NCI-H748 treated with DMSO at 0.1 percent for 48 hours (cell line): ENCODE measurements at regions not wholly inside any gene's neighbourhood (a gene's known extent, or its start where the extent isn't known, plus 50 kb on each side); places are given as distances from the start of the nearest gene placed in this dataset.
A peak's percentile ranks its signal among the peaks of the same experiment; 100 is the strongest.
"Not testable (repeated sequence)": the region's sequence is repeated elsewhere in the genome, so short reads cannot be mapped to it uniquely, and the experiment has no call there.

Source experiments
- DNase-seq: peaks from one replicate; lab custom pipeline; 2025; lab: John Stamatoyannopoulos, UW

GRCh38 chr5:57891443-57891842, 408.8 kb upstream of the ACTBL2 start:
- no peak for DNase-seq

- peak; percentile 11 for DNase-seq
These were observed 406.9 kb upstream of the ACTBL2 start for GRCh38 chr5:57889558-57889957.

GRCh38 chr5:57887851-57888621, 405.4 kb upstream of the ACTBL2 start:
- DNase-seq: peak; percentile 62

GRCh38 chr5:57884346-57885102, 401.9 kb upstream of the ACTBL2 start:
- no peak for DNase-seq

- no peak for DNase-seq
These were observed 397.6 kb upstream of the ACTBL2 start for GRCh38 chr5:57880216-57880615.

GRCh38 chr5:57878301-57878722, 395.7 kb upstream of the ACTBL2 start:
- no peak for DNase-seq

- DNase-seq: no peak
These were observed 388.9 kb upstream of the ACTBL2 start for GRCh38 chr5:57871496-57871895.

- not testable (repeated sequence) for DNase-seq
These were observed 387.7 kb upstream of the ACTBL2 start for GRCh38 chr5:57870267-57870666.

- no peak for DNase-seq
These were observed 381.1 kb upstream of the ACTBL2 start for GRCh38 chr5:57863661-57864060.

- no peak for DNase-seq
These were observed 380.3 kb upstream of the ACTBL2 start for GRCh38 chr5:57862942-57863341.

- no peak for DNase-seq
These were observed 379.9 kb upstream of the ACTBL2 start for GRCh38 chr5:57862471-57862911.

GRCh38 chr5:57859626-57860025, 377.0 kb upstream of the ACTBL2 start:
- DNase-seq: no peak

GRCh38 chr5:57858905-57859304, 376.3 kb upstream of the ACTBL2 start:
- DNase-seq: no peak

GRCh38 chr5:57857696-57858095, 375.1 kb upstream of the ACTBL2 start:
- no peak for DNase-seq

- DNase-seq: no peak
These were observed 373.2 kb upstream of the ACTBL2 start for GRCh38 chr5:57855831-57856230.

- no peak for DNase-seq
These were observed 371.5 kb upstream of the ACTBL2 start for GRCh38 chr5:57853929-57854697.

GRCh38 chr5:57850109-57850508, 367.5 kb upstream of the ACTBL2 start:
- no peak for DNase-seq

- no peak for DNase-seq
These were observed 362.4 kb upstream of the ACTBL2 start for GRCh38 chr5:57845025-57845424.

GRCh38 chr5:57844410-57844809, 361.8 kb upstream of the ACTBL2 start:
- no peak for DNase-seq

- no peak for DNase-seq
These were observed 360.4 kb upstream of the ACTBL2 start for GRCh38 chr5:57843059-57843367.

- no peak for DNase-seq
These were observed 359.9 kb upstream of the ACTBL2 start for GRCh38 chr5:57842364-57843058.
